GM12878 (cell line): ENCODE measurements at regions not wholly inside any gene's neighbourhood (a gene's known extent, or its start where the extent isn't known, plus 50 kb on each side); places are given as distances from the start of the nearest gene placed in this dataset.

ENCODE experiments used
- ATAC-seq: fragments of 200-7000 bp; cut with Tn5 transposase; 3 replicates; pipeline ENCODE4 v1.9.1; 2020; ENCODE audit warnings: mild to moderate bottlenecking, moderate library complexity
- BruUV-seq: library from RNA; stranded (reverse); fragments of 400-500 nt; replicated peaks from 2 replicates; lab custom pipeline; 2021; lab: Mats Ljungman, UMichigan
- CTCF ChIA-PET: fragments of 300-600 bp; sonication (Branson Sonifier 250); formaldehyde crosslinking; extraction: SDS; loops from one replicate; lab custom pipeline; 2021; ENCODE audit warnings: inconsistent platforms; lab: Yijun Ruan, JAX
- POLR2A ChIA-PET: fragments of 350-600 bp; formaldehyde crosslinking; extraction: SDS; loops from one replicate; lab custom pipeline; 2021; ENCODE audit warnings: inconsistent platforms; lab: Charles Lee
- RAD21 ChIA-PET: fragments of 300-600 bp; sonication (Branson Sonifier 250); formaldehyde crosslinking; loops from one replicate; lab custom pipeline; 2023; ENCODE audit warnings: antibody characterized with exemption; ENCODE audit not compliant: unreplicated experiment; lab: Charles Lee
- SMC1A ChIA-PET: fragments of 300-600 bp; sonication (Branson Sonifier 250); formaldehyde crosslinking; loops from one replicate; lab custom pipeline; 2023; ENCODE audit not compliant: unreplicated experiment, uncharacterized antibody; lab: Charles Lee
- DNase-seq: peaks from one replicate; pipeline ENCODE4 v3.0.0-alpha.2; 2011; ENCODE audit warnings: low read depth, low spot score
- FAIRE-seq: peaks from 3 replicates; lab custom pipeline; 2011; peaks lifted over from hg19 to GRCh38; lab: Jason Lieb, UNC
- H2AFZ ChIP-seq: 2 replicates; pipeline ENCODE4 v1.6.0; 2011; ENCODE audit warnings: low read depth, low read length, control low read depth; ENCODE audit not compliant: control insufficient read depth
- H3K27ac ChIP-seq: 2 replicates; pipeline ENCODE4 v1.5.1; 2011; ENCODE audit warnings: control low read depth; ENCODE audit not compliant: control insufficient read depth, insufficient read depth
- H3K27me3 ChIP-seq, 2 experiments: replicated peaks in 1 of 2; 2 replicates each; pipeline versions ENCODE4 v1.6.0 to v1.6.1; 2011; ENCODE audit warnings: low read length in 1 of 2; ENCODE audit not compliant: control insufficient read depth in 2 of 2, insufficient read depth in 2 of 2
- H3K36me3 ChIP-seq, 2 experiments: 2 replicates each; pipeline ENCODE4 v1.5.1; 2011; ENCODE audit warnings: low read length in 1 of 2; ENCODE audit not compliant: control insufficient read depth in 2 of 2, insufficient read depth in 2 of 2
- H3K4me1 ChIP-seq: 2 replicates; pipeline ENCODE4 v1.6.1; 2011; ENCODE audit warnings: mild to moderate bottlenecking, low read length, moderate library complexity, mixed read lengths; ENCODE audit not compliant: control insufficient read depth, insufficient read depth
- H3K4me2 ChIP-seq: 2 replicates; pipeline ENCODE4 v1.6.0; 2011; ENCODE audit warnings: control low read depth; ENCODE audit not compliant: control insufficient read depth, insufficient read depth
- H3K4me3 ChIP-seq: fragments of 200-600 bp; sonication (generic); 2 replicates; pipeline ENCODE4 v1.5.1; 2016
- H3K79me2 ChIP-seq: 2 replicates; pipeline ENCODE4 v1.6.0; 2011; ENCODE audit warnings: low read length; ENCODE audit not compliant: control insufficient read depth, insufficient read depth
- H3K9ac ChIP-seq: 2 replicates; pipeline ENCODE4 v1.8.0; 2011; ENCODE audit warnings: low read length, control low read depth, mixed read lengths; ENCODE audit not compliant: control insufficient read depth, insufficient read depth
- H3K9me3 ChIP-seq: replicated peaks from 3 replicates; pipeline ENCODE4 v1.5.1; 2011; ENCODE audit warnings: mild to moderate bottlenecking, low read length; ENCODE audit not compliant: control insufficient read depth, insufficient read depth
- H4K20me1 ChIP-seq: 2 replicates; pipeline ENCODE4 v1.6.0; 2011; ENCODE audit not compliant: control insufficient read depth, insufficient read depth
- CBX3 ChIP-seq: fragments of 200-600 bp; sonication (generic); IDR thresholded peaks from 2 replicates; pipeline ENCODE4 v1.6.1; 2016; ENCODE audit warnings: low read depth, borderline replicate concordance
- EED ChIP-seq: sonication (generic); IDR thresholded peaks from 2 replicates; pipeline ENCODE4 v1.6.1; 2016; ENCODE audit warnings: antibody characterized with exemption, low read depth
- EP300 ChIP-seq, 2 experiments: fragments of 150-350 bp in 1 of 2; IDR thresholded peaks; 2 replicates each; pipeline ENCODE4 v1.6.1; 2011 to 2012; ENCODE audit warnings: low read depth in 2 of 2, low read length in 2 of 2, borderline replicate concordance in 1 of 2, improper control_type of control experiment in 1 of 2, inconsistent platforms in 1 of 2; ENCODE audit not compliant: control insufficient read depth in 1 of 2
- LARP7 ChIP-seq: fragments of 450-650 bp; IDR thresholded peaks from 2 replicates; pipeline ENCODE4 v1.6.1; 2017; ENCODE audit warnings: mild to moderate bottlenecking
- NFXL1 ChIP-seq: fragments of 450-650 bp; IDR thresholded peaks from 2 replicates; pipeline ENCODE4 v1.6.1; 2017; ENCODE audit warnings: antibody characterized with exemption, mild to moderate bottlenecking, borderline replicate concordance
- NKRF ChIP-seq: fragments of 450-650 bp; conservative IDR thresholded peaks from 2 replicates; pipeline ENCODE4 v1.6.1; 2017; ENCODE audit warnings: mild to moderate bottlenecking, moderate library complexity
- PRDM15 ChIP-seq: fragments of 450-650 bp; formaldehyde crosslinking; IDR thresholded peaks from 2 replicates; pipeline ENCODE4 v1.4.0; 2020; ENCODE audit warnings: mild to moderate bottlenecking, moderate library complexity
- RCOR1 ChIP-seq: conservative IDR thresholded peaks from 2 replicates; pipeline ENCODE4 v1.6.1; 2012; ENCODE audit warnings: low read depth, low read length, improper control_type of control experiment
- WGBS: methylation state at CpG from one replicate; pipeline ENCODE4 v1.1.6; 2016; ENCODE audit warnings: low lambda C conversion rate; ENCODE audit not compliant: insufficient replicate concordance, insufficient coverage; ENCODE audit errors: missing lambda C conversion rate; 5-methylcytosine and 5-hydroxymethylcytosine counted together
- in situ Hi-C: fragments of 300-500 bp; cut with MboI; formaldehyde crosslinking; loops from 9 replicates; pipeline ENCODE4 v1.14.3; 2018; ENCODE audit warnings: mixed read lengths
- intact Hi-C: fragments of 100-400 bp; cut with micrococcal nuclease; formaldehyde crosslinking; loops from one replicate; pipeline ENCODE4 v1.14.2; 2022; ENCODE audit not compliant: unreplicated experiment

DNA sequence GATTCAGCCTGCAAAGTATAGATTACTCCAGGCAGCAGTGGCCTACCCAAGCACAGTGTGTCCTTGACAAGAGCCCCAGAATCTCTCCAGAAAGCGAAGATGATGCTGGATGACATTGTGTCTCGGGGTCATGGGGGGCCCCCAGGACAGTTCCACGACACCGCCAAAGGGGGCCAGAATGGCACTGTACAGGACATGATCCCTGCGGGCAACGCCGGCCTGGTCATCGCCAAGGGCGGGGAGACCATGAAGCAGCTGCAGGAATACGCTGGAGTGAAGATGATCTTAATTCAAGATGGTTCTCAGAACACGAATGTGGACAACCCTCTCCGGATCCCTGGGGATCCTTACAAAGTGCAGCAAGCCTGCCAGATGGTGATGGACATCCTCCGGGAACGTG is 107.0 kb upstream of the MTAP start (continued):
- TF ChIP-seq PRDM15 (CRISPR knock-in tag) = no peak
- no peak for TF ChIP-seq EP300 (IDR thresholded peaks at IDR 0.05; ENCODE audit: borderline replicate concordance in 1 of 2, control insufficient read depth in 1 of 2, low read depth in 2 of 2, low read length in 2 of 2)

DNA sequence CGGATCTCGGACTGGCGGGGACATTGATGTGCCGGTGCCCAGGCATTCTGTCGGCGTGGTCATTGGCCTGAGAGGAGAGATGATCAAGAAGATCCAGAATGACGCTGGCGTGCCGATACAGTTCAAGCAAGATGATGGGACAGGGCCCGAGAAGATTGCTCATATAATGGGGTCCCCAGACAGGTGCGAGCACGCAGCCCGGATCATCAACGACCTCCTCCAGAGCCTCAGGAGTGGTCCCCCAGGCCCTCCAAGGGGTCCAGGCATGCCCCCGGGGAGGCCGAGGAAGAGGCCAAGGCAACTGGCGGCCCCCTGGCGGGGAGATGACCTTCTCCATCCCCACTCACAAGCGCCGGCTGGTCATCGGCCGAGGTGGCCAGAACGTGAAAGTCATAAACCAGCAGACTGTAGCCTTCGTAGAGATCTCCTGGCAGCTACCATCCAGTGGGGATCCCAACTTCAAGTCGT is 106.5 kb upstream of the MTAP start:
- Histone ChIP-seq H3K4me1 (no peaks in the 10 kb centered on the region), H3K79me2 (no peaks in the 10 kb centered on the region), H2AFZ (no peak overlapping the region), H3K4me2 (no peak overlapping the region), H3K4me3 (no peak overlapping the region), H3K9me3 (no peaks in the 10 kb centered on the region), H3K27me3 (no peaks in the 10 kb centered on the region; a peak in 2 of 4 replicates), H3K36me3 (no peaks in the 10 kb centered on the region), H4K20me1 (no peaks in the 10 kb centered on the region), H3K27ac (no peak overlapping the region), H3K9ac (no peak overlapping the region)
- FAIRE-seq = no peak
- ATAC-seq = no peak
- in situ Hi-C loops (no loop called here), intact Hi-C loops (no loop called here)
- BruUV-seq = no TSS peak
- 64% methylated on average over 25 of the region's 25 CpGs for WGBS
- DNase-seq = no peak
- SMC1A ChIA-PET = no interaction called here
- TF ChIP-seq EP300 (IDR thresholded peaks at IDR 0.05; ENCODE audit: borderline replicate concordance in 1 of 2, control insufficient read depth in 1 of 2, low read depth in 2 of 2, low read length in 2 of 2) (no peak), LARP7 (no peak), NFXL1 (no peak), RCOR1 (no peak), CBX3 (no peak), NKRF (no peak), EED (no peak)
- POLR2A ChIA-PET = no interaction called here
- RAD21 ChIA-PET = no interaction called here
- CTCF ChIA-PET = no interaction called here
